Breast epithelium (tissue), 4 donors: ENCODE measurements at regions not wholly inside any gene's neighbourhood (a gene's known extent, or its start where the extent isn't known, plus 50 kb on each side); places are given as distances from the start of the nearest gene placed in this dataset.

Source experiments
- DNase-seq, 2 donors: peaks; one replicate each; pipeline ENCODE4 v3.0.0-alpha.2; 2019; ENCODE audit warnings: low spot score in 2 of 2
- H3K27ac ChIP-seq, 2 donors: fragments of 200-600 bp; sonication (generic) in 1 of 2; one replicate each; pipeline ENCODE4 v1.5.1; 2016 to 2019; ENCODE audit warnings: mild to moderate bottlenecking in 1 of 2
- H3K27me3 ChIP-seq, 2 donors: fragments of 200-600 bp; sonication (generic) in 1 of 2; one replicate each; pipeline versions ENCODE4 v1.5.1 to v1.6.0; 2017 to 2019; ENCODE audit warnings: control low read depth in 1 of 2, mild to moderate bottlenecking in 1 of 2
- H3K36me3 ChIP-seq: fragments of 200-600 bp; one replicate; pipeline ENCODE4 v1.5.1; 2019
- H3K4me1 ChIP-seq, 2 donors: fragments of 200-600 bp; sonication (generic); one replicate each; pipeline ENCODE4 v1.5.1; 2016 to 2019; ENCODE audit warnings: control low read depth in 1 of 2
- H3K4me3 ChIP-seq, 3 donors: fragments of 200-600 bp; sonication (generic); 1 replicate in 2 of 3; 2 replicates in 1 of 3; pipeline ENCODE4 v1.5.1; 2016 to 2019; ENCODE audit warnings: mild to moderate bottlenecking in 3 of 3, moderate library complexity in 2 of 3
- H3K9me3 ChIP-seq, 2 donors: fragments of 200-600 bp; sonication (generic) in 1 of 2; one replicate each; pipeline ENCODE4 v1.5.1; 2016 to 2019; ENCODE audit warnings: control low read depth in 1 of 2
- CTCF ChIP-seq, 3 donors: fragments of 450-650 bp; IDR thresholded peaks; one replicate each; pipeline ENCODE4 v1.5.1; 2016 to 2017; ENCODE audit warnings: antibody characterized with exemption in 3 of 3, mild to moderate bottlenecking in 3 of 3, moderate library complexity in 3 of 3
- POLR2A ChIP-seq: fragments of 450-650 bp; IDR thresholded peaks from one replicate; pipeline ENCODE4 v1.6.1; 2016; ENCODE audit warnings: antibody characterized with exemption, mild to moderate bottlenecking, moderate library complexity
- POLR2AphosphoS5 ChIP-seq, 3 donors: sonication (generic); formaldehyde crosslinking; IDR thresholded peaks; one replicate each; pipeline ENCODE4 v1.6.1; 2017; ENCODE audit warnings: antibody characterized with exemption in 3 of 3
- intact Hi-C: fragments of 100-400 bp; cut with DNase I; formaldehyde crosslinking; loops from one replicate; pipeline ENCODE4 v1.15.1; 2023; ENCODE audit warnings: low total_unique reads

- DNase-seq = no peak
- H3K36me3 ChIP-seq = no peaks in the 10 kb centered on the region
- H3K27me3 ChIP-seq = no peaks in the 10 kb centered on the region
- TF ChIP-seq POLR2AphosphoS5 (IDR thresholded peaks at IDR 0.05) = no peak
- no peak for TF ChIP-seq POLR2A
- TF ChIP-seq CTCF (IDR thresholded peaks at IDR 0.05) = no peak
- H3K4me3 ChIP-seq = no peak overlapping the region
- intact Hi-C loops = no loop called here
- no peak overlapping the region for H3K27ac ChIP-seq
- no peaks in the 10 kb centered on the region for H3K4me1 ChIP-seq
- peaks cover 0 to 4% of the 10 kb centered on the region in 2 donors for H3K9me3 ChIP-seq
These were observed 75.5 kb upstream of the CLNK start for GRCh38 chr4:10760086-10760485.

- Histone ChIP-seq H3K27me3 (no peaks in the 10 kb centered on the region), H3K27ac (no peak overlapping the region), H3K36me3 (no peaks in the 10 kb centered on the region), H3K9me3 (no peaks in the 10 kb centered on the region), H3K4me1 (peaks cover 0 to 3% of the 10 kb centered on the region in 2 donors), H3K4me3 (no peak overlapping the region)
- TF ChIP-seq POLR2AphosphoS5 (IDR thresholded peaks at IDR 0.05) (no peak), POLR2A (no peak), CTCF (IDR thresholded peaks at IDR 0.05) (no peak)
- DNase-seq = no peak
- intact Hi-C loops = no loop called here
These were observed 74.3 kb upstream of the CLNK start for GRCh38 chr4:10758906-10759305.

- Histone ChIP-seq H3K9me3 (no peaks in the 10 kb centered on the region), H3K4me3 (no peak overlapping the region), H3K27ac (peak overlapping the region in 1 of 2 donors; percentile 41), H3K36me3 (no peaks in the 10 kb centered on the region), H3K4me1 (peaks cover 0 to 7% of the 10 kb centered on the region in 2 donors), H3K27me3 (no peaks in the 10 kb centered on the region)
- no peak for DNase-seq
- intact Hi-C loops = no loop called here
- TF ChIP-seq POLR2A (no peak), CTCF (IDR thresholded peaks at IDR 0.05) (no peak), POLR2AphosphoS5 (IDR thresholded peaks at IDR 0.05) (no peak)
These were observed 69.4 kb upstream of the CLNK start for GRCh38 chr4:10753856-10754402.

- peak overlapping the region in 1 of 2 donors; percentile 41 for H3K27ac ChIP-seq
- peaks cover 0 to 7% of the 10 kb centered on the region in 2 donors for H3K4me1 ChIP-seq
- no peaks in the 10 kb centered on the region for H3K36me3 ChIP-seq
- no peak overlapping the region for H3K4me3 ChIP-seq
- no peaks in the 10 kb centered on the region for H3K27me3 ChIP-seq
- no peak for DNase-seq
- no peaks in the 10 kb centered on the region for H3K9me3 ChIP-seq
- intact Hi-C loops = no loop called here
- TF ChIP-seq POLR2A = no peak
- no peak for TF ChIP-seq CTCF (IDR thresholded peaks at IDR 0.05)
- no peak for TF ChIP-seq POLR2AphosphoS5 (IDR thresholded peaks at IDR 0.05)
These were observed 68.8 kb upstream of the CLNK start for GRCh38 chr4:10753336-10753735.

- Histone ChIP-seq H3K4me3 (no peak overlapping the region), H3K4me1 (peaks cover 0 to 7% of the 10 kb centered on the region in 2 donors), H3K9me3 (no peaks in the 10 kb centered on the region), H3K36me3 (no peaks in the 10 kb centered on the region), H3K27ac (no peak overlapping the region), H3K27me3 (no peaks in the 10 kb centered on the region)
- no peak for DNase-seq
- intact Hi-C loops = no loop called here
- no peak for TF ChIP-seq CTCF (IDR thresholded peaks at IDR 0.05)
- TF ChIP-seq POLR2AphosphoS5 (IDR thresholded peaks at IDR 0.05) = no peak
- TF ChIP-seq POLR2A = no peak
These were observed 66.1 kb upstream of the CLNK start for GRCh38 chr4:10750714-10751113.
